ENCODE measurements at regions not wholly inside any gene's neighbourhood (a gene's known extent, or its start where the extent isn't known, plus 50 kb on each side); places are given as distances from the start of the nearest gene placed in this dataset.

- TF ChIP-seq POLR2A (IDR thresholded peaks at IDR 0.05; ENCODE audit: extremely low read depth, insufficient read length) (no peak), MAX (IDR thresholded peaks at IDR 0.05; ENCODE audit: low read depth, low read length) (no peak), MYC (IDR thresholded peaks at IDR 0.05; ENCODE audit: low read depth, low read length) (no peak), CTCF (IDR thresholded peaks at IDR 0.05; ENCODE audit: low read depth, low read length) (no peak)
- no peak overlapping the region for H3K4me3 ChIP-seq (ENCODE audit: low read depth, low read length)
- no peak for DNase-seq (ENCODE audit: low read depth)
Measured at GRCh38 chr16:63057341-63057740, 1021.1 kb upstream of the CDH8 start.

GRCh38 chr16:63050391-63050790 lies 1014.2 kb upstream of the CDH8 start:
- H3K4me3 ChIP-seq (ENCODE audit: low read depth, low read length) = no peak overlapping the region
- no peak for TF ChIP-seq MYC (IDR thresholded peaks at IDR 0.05; ENCODE audit: low read depth, low read length)
- no peak for TF ChIP-seq MAX (IDR thresholded peaks at IDR 0.05; ENCODE audit: low read depth, low read length)
- no peak for DNase-seq (ENCODE audit: low read depth)

- TF ChIP-seq CTCF (IDR thresholded peaks at IDR 0.05; ENCODE audit: low read depth, low read length) (no peak), MAX (IDR thresholded peaks at IDR 0.05; ENCODE audit: low read depth, low read length) (no peak), MYC (IDR thresholded peaks at IDR 0.05; ENCODE audit: low read depth, low read length) (no peak), POLR2A (IDR thresholded peaks at IDR 0.05; ENCODE audit: extremely low read depth, insufficient read length) (no peak)
- DNase-seq (ENCODE audit: low read depth) = no peak
- H3K4me3 ChIP-seq (ENCODE audit: low read depth, low read length) = no peak overlapping the region
Measured at GRCh38 chr16:63038397-63039106, 1002.3 kb upstream of the CDH8 start.

- TF ChIP-seq POLR2A (IDR thresholded peaks at IDR 0.05; ENCODE audit: extremely low read depth, insufficient read length) (no peak), CTCF (IDR thresholded peaks at IDR 0.05; ENCODE audit: low read depth, low read length) (no peak), MYC (IDR thresholded peaks at IDR 0.05; ENCODE audit: low read depth, low read length) (no peak), MAX (IDR thresholded peaks at IDR 0.05; ENCODE audit: low read depth, low read length) (no peak)
- DNase-seq (ENCODE audit: low read depth) = no peak
- H3K4me3 ChIP-seq (ENCODE audit: low read depth, low read length) = no peak overlapping the region
Measured at GRCh38 chr16:63037761-63038396, 1001.6 kb upstream of the CDH8 start.

- no peak for TF ChIP-seq MAX (IDR thresholded peaks at IDR 0.05; ENCODE audit: low read depth, low read length)
- TF ChIP-seq CTCF (IDR thresholded peaks at IDR 0.05; ENCODE audit: low read depth, low read length) = no peak
- TF ChIP-seq MYC (IDR thresholded peaks at IDR 0.05; ENCODE audit: low read depth, low read length) = no peak
- TF ChIP-seq POLR2A (IDR thresholded peaks at IDR 0.05; ENCODE audit: extremely low read depth, insufficient read length) = no peak
- H3K4me3 ChIP-seq (ENCODE audit: low read depth, low read length) = no peak overlapping the region
- no peak for DNase-seq (ENCODE audit: low read depth)
Measured at GRCh38 chr16:63018581-63019223, 982.5 kb upstream of the CDH8 start.

- H3K4me3 ChIP-seq (ENCODE audit: low read depth, low read length) = no peak overlapping the region
- no peak for DNase-seq (ENCODE audit: low read depth)
- TF ChIP-seq CTCF (IDR thresholded peaks at IDR 0.05; ENCODE audit: low read depth, low read length) = no peak
- no peak for TF ChIP-seq MYC (IDR thresholded peaks at IDR 0.05; ENCODE audit: low read depth, low read length)
- TF ChIP-seq POLR2A (IDR thresholded peaks at IDR 0.05; ENCODE audit: extremely low read depth, insufficient read length) = no peak
Measured at GRCh38 chr16:63008688-63009087, 972.5 kb upstream of the CDH8 start.
